Nephron (organoid): ENCODE measurements at regions not wholly inside any gene's neighbourhood (a gene's known extent, or its start where the extent isn't known, plus 50 kb on each side); places are given as distances from the start of the nearest gene placed in this dataset.
"Not testable (repeated sequence)": the region's sequence is repeated elsewhere in the genome, so short reads cannot be mapped to it uniquely, and the experiment has no call there.

Experiments
- H3K27ac Mint-ChIP-seq, 3 experiments: 2 replicates each; pipeline ENCODE4 v1.8.0; 2020; ENCODE audit warnings: mixed read lengths in 3 of 3, mild to moderate bottlenecking in 2 of 3, moderate library complexity in 1 of 3
- H3K27me3 Mint-ChIP-seq: 2 replicates; pipeline ENCODE4 v1.8.0; 2021; ENCODE audit warnings: low read depth, mild to moderate bottlenecking, moderate library complexity, mixed read lengths
- H3K36me3 Mint-ChIP-seq: 2 replicates; pipeline ENCODE4 v1.8.0; 2020; ENCODE audit warnings: low read depth, mixed read lengths
- H3K4me1 Mint-ChIP-seq: 2 replicates; pipeline ENCODE4 v1.8.0; 2020; ENCODE audit warnings: mixed read lengths
- H3K4me3 Mint-ChIP-seq, 3 experiments: 2 replicates each; pipeline ENCODE4 v1.8.0; 2020; ENCODE audit warnings: mild to moderate bottlenecking in 3 of 3, mixed read lengths in 3 of 3, moderate library complexity in 2 of 3
- H3K9me3 Mint-ChIP-seq: 2 replicates; pipeline ENCODE4 v1.8.0; 2020; ENCODE audit warnings: mixed read lengths
- TF ChIP-seq, protein P1 (sequence below), 3 experiments: fragments of 200-600 bp; sonication (generic); IDR thresholded peaks; one replicate each; pipeline ENCODE4 v1.5.0; 2021; ENCODE audit warnings: antibody characterized with exemption in 3 of 3; ENCODE audit not compliant: unreplicated experiment in 3 of 3

DNA sequence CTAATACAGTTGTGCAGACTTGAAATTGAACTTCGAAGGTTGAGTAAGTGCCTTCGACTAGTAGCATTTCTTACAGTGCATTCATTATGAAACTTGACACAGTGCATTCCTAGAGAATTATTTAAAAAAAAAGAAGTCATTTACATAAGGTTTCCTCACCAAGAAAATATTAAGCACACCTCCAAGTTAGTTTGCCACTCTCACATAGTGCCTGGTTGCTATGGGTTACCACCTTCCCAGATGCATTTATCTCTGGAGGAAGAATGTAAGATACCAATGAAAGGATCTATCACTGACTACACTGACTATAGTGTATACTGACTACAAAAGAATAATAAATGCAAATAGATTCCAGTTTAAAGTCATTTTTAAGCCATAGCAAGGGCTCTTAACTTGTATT, 311.9 kb upstream of the RASGEF1B start:
- H3K27ac Mint-ChIP-seq = no peak overlapping the region
- no peaks in the 10 kb centered on the region for H3K9me3 Mint-ChIP-seq
- H3K27me3 Mint-ChIP-seq = no peaks in the 10 kb centered on the region
- no peak overlapping the region for H3K4me3 Mint-ChIP-seq
- no peaks in the 10 kb centered on the region for H3K36me3 Mint-ChIP-seq
- TF ChIP-seq, protein P1, sequence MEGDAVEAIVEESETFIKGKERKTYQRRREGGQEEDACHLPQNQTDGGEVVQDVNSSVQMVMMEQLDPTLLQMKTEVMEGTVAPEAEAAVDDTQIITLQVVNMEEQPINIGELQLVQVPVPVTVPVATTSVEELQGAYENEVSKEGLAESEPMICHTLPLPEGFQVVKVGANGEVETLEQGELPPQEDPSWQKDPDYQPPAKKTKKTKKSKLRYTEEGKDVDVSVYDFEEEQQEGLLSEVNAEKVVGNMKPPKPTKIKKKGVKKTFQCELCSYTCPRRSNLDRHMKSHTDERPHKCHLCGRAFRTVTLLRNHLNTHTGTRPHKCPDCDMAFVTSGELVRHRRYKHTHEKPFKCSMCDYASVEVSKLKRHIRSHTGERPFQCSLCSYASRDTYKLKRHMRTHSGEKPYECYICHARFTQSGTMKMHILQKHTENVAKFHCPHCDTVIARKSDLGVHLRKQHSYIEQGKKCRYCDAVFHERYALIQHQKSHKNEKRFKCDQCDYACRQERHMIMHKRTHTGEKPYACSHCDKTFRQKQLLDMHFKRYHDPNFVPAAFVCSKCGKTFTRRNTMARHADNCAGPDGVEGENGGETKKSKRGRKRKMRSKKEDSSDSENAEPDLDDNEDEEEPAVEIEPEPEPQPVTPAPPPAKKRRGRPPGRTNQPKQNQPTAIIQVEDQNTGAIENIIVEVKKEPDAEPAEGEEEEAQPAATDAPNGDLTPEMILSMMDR (IDR thresholded peaks at IDR 0.05; ENCODE audit: unreplicated experiment in 3 of 3) = no peak
- peaks cover 15% of the 10 kb centered on the region for H3K4me1 Mint-ChIP-seq

DNA sequence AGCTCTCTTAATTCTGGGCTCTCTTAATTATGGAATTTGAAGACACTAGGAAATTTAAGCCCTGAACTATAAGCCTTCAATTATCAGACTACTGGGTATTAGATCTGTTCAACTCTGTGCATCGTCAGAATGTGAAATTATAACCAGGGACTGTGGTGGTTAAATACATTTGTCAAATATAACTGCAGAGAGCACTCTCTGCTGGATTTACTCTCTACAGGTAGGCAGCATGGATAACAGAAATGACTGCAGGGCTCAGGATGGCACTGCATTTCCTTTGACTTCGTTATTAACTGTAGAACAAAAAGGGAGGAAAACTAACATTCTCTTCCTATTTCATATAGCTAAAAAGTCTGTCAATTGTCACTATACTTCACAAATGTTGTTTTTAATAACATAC, 310.1 kb upstream of the RASGEF1B start:
- H3K36me3 Mint-ChIP-seq = no peaks in the 10 kb centered on the region
- peaks cover 8% of the 10 kb centered on the region for H3K4me1 Mint-ChIP-seq
- H3K9me3 Mint-ChIP-seq = no peaks in the 10 kb centered on the region
- no peak overlapping the region for H3K27ac Mint-ChIP-seq
- no peak overlapping the region for H3K4me3 Mint-ChIP-seq
- no peaks in the 10 kb centered on the region for H3K27me3 Mint-ChIP-seq
- TF ChIP-seq, protein P1 (IDR thresholded peaks at IDR 0.05; ENCODE audit: unreplicated experiment in 3 of 3) = no peak

DNA sequence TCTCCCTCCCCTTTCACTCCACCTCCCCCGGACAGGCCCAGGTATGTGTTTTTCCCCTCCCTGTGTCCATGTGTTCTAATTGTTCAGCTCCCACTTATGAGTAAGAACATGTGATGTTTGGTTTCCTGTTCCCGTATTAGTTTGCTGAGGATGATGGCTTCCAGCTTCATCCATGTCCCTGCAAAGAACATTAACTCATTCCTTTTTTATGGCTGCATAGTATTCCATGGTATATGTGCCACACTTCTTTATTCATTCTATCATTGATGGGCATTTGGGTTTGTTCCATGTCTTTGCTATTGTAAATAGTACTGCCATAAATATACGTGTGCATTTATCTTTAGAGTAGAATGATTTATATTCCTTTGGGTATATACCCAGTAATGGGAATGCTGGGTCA, 306.0 kb upstream of the RASGEF1B start:
- H3K4me1 Mint-ChIP-seq, H3K27me3 Mint-ChIP-seq, H3K27ac Mint-ChIP-seq, H3K36me3 Mint-ChIP-seq, H3K9me3 Mint-ChIP-seq, H3K4me3 Mint-ChIP-seq: not testable (repeated sequence)

DNA sequence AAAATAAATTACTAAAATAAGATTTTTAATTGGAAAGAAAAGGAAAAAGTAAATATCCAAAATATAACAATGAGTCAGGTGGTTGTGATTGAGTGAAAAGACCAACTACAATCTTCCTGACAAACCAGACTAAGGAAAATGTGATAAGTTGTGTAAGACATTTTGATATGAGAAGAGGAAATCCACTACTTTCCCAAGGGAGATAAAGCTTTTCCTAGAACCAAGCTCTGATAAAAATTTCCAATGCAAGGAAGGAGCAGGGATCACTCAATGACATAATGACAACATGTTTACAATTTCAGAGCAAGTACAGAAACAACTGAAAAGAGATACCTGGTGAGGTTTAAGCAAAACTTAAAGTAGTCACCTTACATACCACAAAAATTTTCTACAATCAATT, 305.1 kb upstream of the RASGEF1B start:
- H3K9me3 Mint-ChIP-seq = no peaks in the 10 kb centered on the region
- H3K27me3 Mint-ChIP-seq = no peaks in the 10 kb centered on the region
- no peak overlapping the region for H3K4me3 Mint-ChIP-seq
- TF ChIP-seq, protein P1 (IDR thresholded peaks at IDR 0.05; ENCODE audit: unreplicated experiment in 3 of 3) = no peak
- no peak overlapping the region for H3K27ac Mint-ChIP-seq
- no peaks in the 10 kb centered on the region for H3K4me1 Mint-ChIP-seq
- H3K36me3 Mint-ChIP-seq = no peaks in the 10 kb centered on the region

DNA sequence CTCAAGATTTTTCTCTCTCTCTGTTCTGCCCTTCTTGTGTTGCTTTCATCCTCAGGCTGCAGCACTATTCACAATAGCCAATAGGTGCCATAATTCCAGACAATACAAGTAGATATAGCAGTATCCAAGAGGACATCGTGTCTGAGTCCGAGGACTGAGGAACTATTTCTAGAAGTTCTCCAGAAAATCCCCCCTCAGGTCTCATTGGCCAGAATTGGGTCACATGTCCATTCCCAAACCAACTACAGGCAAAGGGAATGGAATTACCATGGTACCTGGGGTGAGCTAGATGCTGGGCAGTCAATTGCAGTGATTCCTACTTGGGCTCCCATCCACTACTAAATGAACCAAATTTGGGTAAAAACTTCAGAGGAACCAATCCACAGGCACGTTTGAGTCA, 301.9 kb upstream of the RASGEF1B start:
- Mint-ChIP-seq H3K9me3 (no peaks in the 10 kb centered on the region), H3K27ac (no peak overlapping the region), H3K4me1 (no peaks in the 10 kb centered on the region), H3K36me3 (no peaks in the 10 kb centered on the region), H3K4me3 (no peak overlapping the region), H3K27me3 (peaks cover 3% of the 10 kb centered on the region)
- TF ChIP-seq, protein P1 (IDR thresholded peaks at IDR 0.05; ENCODE audit: unreplicated experiment in 3 of 3) = no peak

DNA sequence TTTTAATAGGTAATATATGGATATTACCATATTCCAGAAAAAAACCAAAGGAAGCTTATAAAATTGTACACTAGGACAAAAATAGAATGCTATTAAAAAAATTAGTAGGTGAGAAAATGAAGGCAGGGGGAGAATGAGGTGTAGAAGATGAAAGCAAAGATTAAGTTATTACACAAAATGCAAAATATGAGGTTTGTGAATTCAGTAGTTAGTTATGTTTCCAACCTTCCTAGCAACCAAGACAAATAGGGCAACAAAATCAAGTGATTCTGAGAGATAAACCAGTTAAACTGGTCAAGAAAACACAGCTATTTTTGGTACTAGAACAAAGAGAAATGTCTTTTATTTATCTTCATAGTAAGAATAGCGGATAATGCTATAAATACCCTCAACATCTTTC, 300.0 kb upstream of the RASGEF1B start:
- Mint-ChIP-seq H3K4me3 (no peak overlapping the region), H3K36me3 (no peaks in the 10 kb centered on the region), H3K4me1 (no peaks in the 10 kb centered on the region), H3K27ac (no peak overlapping the region), H3K27me3 (peaks cover 3% of the 10 kb centered on the region), H3K9me3 (no peaks in the 10 kb centered on the region)
- TF ChIP-seq, protein P1 (IDR thresholded peaks at IDR 0.05; ENCODE audit: unreplicated experiment in 3 of 3) = no peak
